GM19452 (cell line): ENCODE measurements at regions not wholly inside any gene's neighbourhood (a gene's known extent, or its start where the extent isn't known, plus 50 kb on each side); places are given as distances from the start of the nearest gene placed in this dataset.
"Not testable (repeated sequence)": the region's sequence is repeated elsewhere in the genome, so short reads cannot be mapped to it uniquely, and the experiment has no call there.

Source experiments
- ATAC-seq: cut with Tn5 transposase; IDR thresholded peaks from one replicate; pipeline ENCODE4 v1.9.1; 2021; ENCODE audit not compliant: unreplicated experiment

DNA sequence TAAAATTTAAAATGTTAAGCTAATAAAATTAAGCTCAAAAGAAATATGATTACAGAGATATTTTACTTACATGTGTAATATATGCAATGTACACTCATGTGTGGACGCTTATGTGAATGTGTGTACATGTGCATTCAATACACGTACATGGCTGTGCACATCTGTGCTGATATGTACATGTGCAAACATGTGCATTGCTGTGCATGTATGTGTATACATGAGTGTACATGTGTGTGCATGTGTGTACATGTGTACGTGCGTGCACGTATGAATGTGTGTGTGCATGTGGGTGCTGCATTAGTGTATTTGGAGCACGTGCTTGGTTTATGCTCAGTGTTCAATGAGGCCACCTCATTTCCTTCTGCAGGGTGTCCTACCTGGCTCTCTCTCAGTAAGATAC, 88.2 kb upstream of the TMEM18 start:
- ATAC-seq, result no peak

DNA sequence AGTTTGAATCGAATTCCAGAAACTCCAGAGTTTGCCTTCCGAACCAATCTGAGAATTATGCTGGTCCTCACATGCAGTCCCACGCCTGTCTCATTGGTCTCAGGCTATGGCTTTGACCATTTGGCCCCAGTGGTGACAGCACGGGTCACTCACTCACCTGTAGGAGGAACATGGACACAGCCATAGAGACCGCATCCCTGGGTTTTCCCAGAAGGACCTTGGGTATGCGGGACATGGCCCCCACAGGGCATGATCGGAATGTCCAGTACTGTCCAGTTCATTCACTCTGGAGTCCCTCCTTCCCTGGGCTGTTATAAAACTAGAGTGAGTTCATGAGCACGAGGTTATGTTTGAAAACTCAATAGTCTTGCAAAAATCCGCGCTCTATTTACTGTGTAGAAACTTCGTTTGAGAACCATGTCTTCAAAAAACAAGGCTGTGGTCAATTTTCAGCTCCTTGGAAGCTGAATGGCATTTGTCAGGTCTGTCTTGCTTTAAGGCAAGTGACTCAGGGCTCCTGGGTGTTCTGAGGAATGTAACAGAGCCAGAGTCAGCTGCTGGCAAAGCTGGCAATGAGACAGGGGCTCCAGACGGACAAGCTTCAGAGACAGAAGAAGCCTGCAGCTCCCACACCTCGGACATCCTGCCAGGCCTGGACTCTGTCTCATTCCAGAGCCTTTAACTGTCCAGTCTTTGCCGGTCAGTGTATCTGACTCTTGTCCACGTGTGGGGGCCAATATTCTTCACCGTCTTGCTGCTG, 86.7 kb upstream of the TMEM18 start:
- ATAC-seq, result no peak

DNA sequence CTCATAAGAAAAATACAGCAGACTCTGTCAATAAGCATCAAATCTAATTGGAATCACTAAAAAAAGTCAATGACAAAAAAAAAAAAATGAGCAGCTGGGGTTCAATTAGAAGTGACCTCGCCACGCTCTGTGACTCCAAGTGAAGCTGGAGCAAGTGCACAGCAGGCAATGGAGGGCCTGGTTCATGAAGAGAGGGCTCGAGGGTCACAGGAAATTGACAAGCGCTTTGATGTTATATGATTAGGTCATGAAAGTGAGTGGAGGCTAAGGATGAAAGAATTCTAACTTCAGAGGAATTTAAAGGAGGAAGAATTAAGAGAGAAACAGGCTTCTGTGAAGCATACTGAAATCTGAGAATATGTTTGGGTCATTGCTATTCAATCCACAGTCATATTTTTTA, 85.4 kb upstream of the TMEM18 start:
- no peak for ATAC-seq

GRCh38 chr2:761384-761783, 84.2 kb upstream of the TMEM18 start:
- no peak for ATAC-seq

DNA sequence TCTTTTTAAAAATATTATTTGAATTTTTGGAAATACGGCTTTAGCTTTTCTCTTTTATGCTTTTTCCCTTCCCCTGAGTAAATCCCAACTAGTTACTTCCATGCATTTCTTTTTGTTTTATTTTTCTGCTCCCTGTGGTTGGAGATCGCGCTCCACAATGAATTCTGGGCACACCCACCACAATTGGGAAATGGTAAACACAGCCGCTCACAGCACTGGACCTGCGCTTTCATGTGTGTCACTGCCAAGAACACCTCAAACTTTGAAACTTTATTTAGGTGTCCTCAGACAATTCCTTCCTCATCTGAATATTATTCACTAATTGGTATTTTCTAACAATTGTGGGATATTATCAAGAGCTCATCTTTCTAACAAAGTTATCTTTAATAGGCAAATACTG, 82.8 kb upstream of the TMEM18 start:
- no peak for ATAC-seq

DNA sequence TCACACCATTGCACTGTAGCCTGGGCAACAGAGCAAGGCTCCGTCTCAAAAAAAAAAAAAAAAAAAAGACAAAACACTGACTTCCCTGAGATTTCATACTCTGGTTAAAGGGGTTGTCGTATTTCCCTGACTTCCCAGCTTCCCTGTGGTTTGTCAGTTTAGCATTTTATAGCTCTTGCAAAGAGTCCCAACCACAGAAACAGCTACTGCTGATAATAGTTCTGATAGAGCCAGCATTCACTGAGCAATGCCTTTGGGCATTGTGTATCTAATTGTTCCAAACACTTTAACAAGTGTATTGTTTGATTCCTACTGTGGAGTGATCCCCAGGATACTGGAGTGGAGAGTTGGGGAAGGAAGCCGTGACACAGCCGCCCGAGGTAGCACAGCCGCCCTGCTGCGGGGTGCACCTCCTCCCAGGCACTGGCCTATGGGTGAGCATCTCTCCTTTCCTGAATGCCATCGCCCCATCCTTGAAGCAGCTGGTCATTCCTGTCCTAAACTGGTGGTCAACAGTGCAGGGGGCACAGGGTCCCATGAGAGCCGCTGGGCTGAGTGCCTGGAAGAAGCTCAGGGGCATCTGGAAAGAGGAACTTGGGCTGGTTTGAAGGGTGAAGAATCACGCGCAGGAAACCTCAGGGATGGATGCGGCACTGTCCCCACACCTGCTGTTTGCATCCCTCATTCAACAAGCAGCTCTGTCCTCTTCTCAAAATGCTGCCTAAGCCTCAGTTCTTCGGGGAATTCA, 81.0 kb upstream of the TMEM18 start:
- ATAC-seq, result no peak

GRCh38 chr2:753123-753522, 75.9 kb upstream of the TMEM18 start:
- no peak for ATAC-seq

GRCh38 chr2:751474-751873, 74.3 kb upstream of the TMEM18 start:
- no peak for ATAC-seq

DNA sequence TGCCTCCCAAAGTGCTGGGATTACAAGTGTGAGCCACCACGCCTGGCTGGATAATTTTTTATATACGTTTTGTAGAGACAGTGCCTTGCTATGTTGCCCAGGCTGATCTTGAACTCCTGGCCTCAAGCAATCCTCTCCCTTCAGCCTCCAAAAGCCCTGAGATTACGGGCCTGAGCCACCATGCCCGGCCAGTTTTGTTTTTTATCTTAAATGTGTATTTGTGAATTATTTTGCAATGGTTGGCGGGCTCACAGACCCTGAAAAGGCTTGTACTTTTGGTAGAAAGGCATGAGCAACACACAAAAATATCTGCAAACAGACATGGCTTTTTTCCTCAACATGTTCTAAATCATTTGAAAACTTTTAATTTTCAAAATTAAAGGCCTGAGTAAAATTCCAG, 73.4 kb upstream of the TMEM18 start:
- no peak for ATAC-seq

DNA sequence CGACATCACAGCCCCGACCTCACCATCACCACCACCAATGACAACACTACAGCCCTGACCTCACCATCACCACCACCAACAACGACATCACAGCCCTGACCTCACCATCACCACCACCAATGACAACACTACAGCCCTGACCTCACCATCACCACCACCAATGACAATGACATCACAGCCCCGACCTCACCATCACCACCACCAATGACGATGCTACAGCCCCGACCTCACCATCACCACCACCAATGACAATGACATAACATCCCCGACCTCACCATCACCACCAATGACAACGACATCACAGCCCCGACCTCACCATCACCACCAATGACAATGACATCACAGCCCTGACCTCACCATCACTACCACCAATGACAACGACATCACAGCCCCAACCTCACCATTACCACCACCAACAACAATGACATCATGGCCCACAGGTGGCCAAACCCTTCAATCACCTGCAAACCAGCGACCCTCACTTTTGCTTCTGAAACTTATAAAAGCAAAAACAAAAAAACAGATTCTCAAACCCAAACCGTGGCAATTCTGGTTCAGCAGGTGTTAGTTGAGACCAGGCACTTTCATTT, 70.7 kb upstream of the TMEM18 start:
- no peak for ATAC-seq

DNA sequence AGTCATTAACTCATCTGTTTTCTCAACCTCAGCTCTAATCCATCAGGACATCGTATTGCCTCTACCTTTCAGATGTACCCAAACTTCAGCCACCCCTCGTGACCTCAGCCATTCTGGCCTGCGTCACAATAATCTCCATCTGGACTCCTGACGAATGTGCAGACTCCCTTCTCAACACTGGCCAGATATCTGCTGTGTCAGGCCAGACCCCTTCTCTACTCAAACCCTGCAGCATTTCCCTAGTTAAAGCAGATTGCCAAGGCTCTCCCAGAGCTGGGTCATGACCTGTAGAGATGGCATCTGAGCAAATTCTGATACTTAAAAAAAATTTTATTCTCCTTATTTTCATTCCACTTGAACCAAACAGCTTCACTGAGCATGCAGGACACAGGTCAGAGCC, 69.5 kb upstream of the TMEM18 start:
- no peak for ATAC-seq

GRCh38 chr2:744088-744487, 66.9 kb upstream of the TMEM18 start:
- no peak for ATAC-seq

DNA sequence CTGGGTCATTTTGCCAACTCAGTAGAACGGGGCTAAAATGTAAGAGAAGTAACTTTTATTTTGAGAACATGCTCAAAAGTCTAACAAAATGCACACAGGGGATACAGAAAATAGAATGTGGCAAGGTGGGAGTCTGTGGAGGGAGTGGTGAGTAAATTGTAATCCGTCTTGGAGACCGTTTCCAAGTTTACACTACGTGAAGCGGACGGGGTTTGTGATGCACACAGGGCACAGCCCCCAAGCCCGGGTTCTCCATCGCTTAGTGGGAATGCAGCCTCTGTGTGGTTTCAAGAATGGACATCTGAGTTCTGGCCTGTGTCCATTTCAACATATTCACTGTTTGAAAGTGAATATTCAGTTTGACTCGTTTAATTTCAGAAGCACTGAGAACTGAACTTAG, 65.0 kb upstream of the TMEM18 start:
- no peak for ATAC-seq

DNA sequence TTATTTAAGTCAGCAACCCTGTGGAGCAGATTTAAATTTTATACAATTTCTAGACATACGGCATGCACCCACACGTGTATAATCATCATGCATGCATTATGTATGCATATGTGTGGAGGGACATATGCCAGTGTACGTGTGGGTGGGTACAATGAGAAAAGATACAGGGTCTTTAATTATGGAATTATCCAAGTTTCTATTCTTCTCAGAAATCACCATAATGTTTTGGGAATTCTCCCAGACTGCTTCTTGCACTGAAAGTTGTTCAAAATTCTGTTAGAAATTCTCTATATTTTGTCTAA, 63.9 kb upstream of the TMEM18 start:
- ATAC-seq, result no peak

GRCh38 chr2:740322-741194, 63.4 kb upstream of the TMEM18 start:
- not testable (repeated sequence) for ATAC-seq

GRCh38 chr2:739864-740321, 62.7 kb upstream of the TMEM18 start:
- not testable (repeated sequence) for ATAC-seq

GRCh38 chr2:736939-737338, 59.7 kb upstream of the TMEM18 start:
- no peak for ATAC-seq

- ATAC-seq, result peak; percentile 62
Observed at GRCh38 chr2:735670-736218, 58.5 kb upstream of the TMEM18 start.

GRCh38 chr2:734496-734895, 57.3 kb upstream of the TMEM18 start:
- no peak for ATAC-seq

DNA sequence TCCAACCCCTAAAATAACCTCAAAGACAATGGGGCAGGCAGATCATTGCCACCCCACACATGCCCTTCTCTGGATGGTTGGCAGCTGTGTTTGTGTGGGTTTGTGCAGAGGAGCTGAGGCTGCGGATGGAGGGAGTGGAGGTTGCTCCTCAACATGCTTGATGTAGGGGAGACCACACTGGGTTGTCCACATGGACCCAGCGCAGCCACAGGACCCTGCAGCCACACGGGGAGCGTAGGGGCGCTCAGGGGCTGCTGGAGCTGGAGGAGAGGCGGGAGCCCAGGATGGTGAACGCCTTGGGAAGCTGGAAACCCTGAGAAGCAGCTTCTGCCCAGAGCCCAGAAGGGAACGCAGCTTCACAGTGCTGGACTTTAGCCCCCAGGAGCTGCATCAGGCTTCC, 56.3 kb upstream of the TMEM18 start:
- ATAC-seq, result no peak

DNA sequence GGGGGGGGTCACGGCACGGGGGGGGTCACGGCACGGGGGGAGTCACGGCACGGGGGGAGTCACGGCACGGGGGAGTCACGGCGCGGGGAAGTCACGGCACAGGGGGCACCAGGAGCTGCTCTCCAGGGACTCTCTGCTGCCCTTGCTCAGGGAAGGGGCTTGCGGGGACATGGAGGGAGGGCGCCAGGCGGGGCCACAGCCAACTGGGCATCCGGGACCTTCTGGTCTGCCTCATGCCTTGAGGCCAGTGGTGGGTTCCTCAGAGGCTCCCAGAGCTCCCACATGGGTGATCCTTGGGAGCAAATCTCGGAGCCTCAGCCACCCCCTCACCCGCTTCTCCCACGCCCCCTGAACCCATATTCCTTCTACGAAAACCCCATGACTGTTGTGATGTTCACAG, 55.8 kb upstream of the TMEM18 start:
- no peak for ATAC-seq
